Liver (tissue), 8 donors: ENCODE measurements at regions not wholly inside any gene's neighbourhood (a gene's known extent, or its start where the extent isn't known, plus 50 kb on each side); places are given as distances from the start of the nearest gene placed in this dataset.

Experiments
- DNase-seq: peaks from one replicate; pipeline ENCODE4 v3.0.0-alpha.2; 2017; ENCODE audit warnings: low spot score
- H3K27ac ChIP-seq, 2 donors: one replicate each; pipeline ENCODE4 v1.7.0; 2013; ENCODE audit warnings: inconsistent platforms in 2 of 2, low read length in 2 of 2, control low read depth in 1 of 2, low read depth in 1 of 2, mild to moderate bottlenecking in 1 of 2
- H3K27me3 ChIP-seq, 4 donors: one replicate each; pipeline versions ENCODE4 v1.6.1 to v1.7.0; 2013; ENCODE audit warnings: low read length in 3 of 4, inconsistent platforms in 1 of 4, mild to moderate bottlenecking in 1 of 4, moderate library complexity in 1 of 4; ENCODE audit not compliant: control insufficient read depth in 4 of 4, insufficient read depth in 4 of 4
- H3K36me3 ChIP-seq, 4 donors: one replicate each; pipeline versions ENCODE4 v1.6.1 to v1.7.0; 2013; ENCODE audit warnings: low read length in 3 of 4, mild to moderate bottlenecking in 3 of 4, low read depth in 1 of 4, moderate library complexity in 1 of 4; ENCODE audit not compliant: control insufficient read depth in 4 of 4, insufficient read depth in 3 of 4
- H3K4me1 ChIP-seq, 4 donors: one replicate each; pipeline versions ENCODE4 v1.6.1 to v1.7.0; 2013; ENCODE audit warnings: low read length in 3 of 4, mild to moderate bottlenecking in 3 of 4, moderate library complexity in 1 of 4; ENCODE audit not compliant: control insufficient read depth in 4 of 4, insufficient read depth in 4 of 4
- H3K4me3 ChIP-seq, 3 donors: one replicate each; pipeline versions ENCODE4 v1.6.1 to v1.7.0; 2013; ENCODE audit warnings: low read length in 3 of 3, control low read depth in 1 of 3, low read depth in 1 of 3, mild to moderate bottlenecking in 1 of 3
- H3K9ac ChIP-seq, 2 donors: one replicate each; pipeline ENCODE4 v1.7.0; 2013; ENCODE audit warnings: low read length in 2 of 2, mild to moderate bottlenecking in 2 of 2, moderate library complexity in 2 of 2, control low read depth in 1 of 2, low read depth in 1 of 2
- H3K9me3 ChIP-seq, 4 donors: one replicate each; pipeline versions ENCODE4 v1.6.1 to v1.7.0; 2013; ENCODE audit warnings: low read length in 3 of 4; ENCODE audit not compliant: control insufficient read depth in 4 of 4
- ATF3 ChIP-seq: IDR thresholded peaks from 2 replicates; pipeline ENCODE4 v1.6.1; 2016; ENCODE audit warnings: antibody characterized with exemption
- EGR1 ChIP-seq, 2 donors: IDR thresholded peaks; 2 replicates each; pipeline ENCODE4 v1.6.1; 2016 to 2018; ENCODE audit warnings: antibody characterized with exemption in 2 of 2, low read depth in 2 of 2
- FOXA2 ChIP-seq: IDR thresholded peaks from 2 replicates; pipeline ENCODE4 v1.6.1; 2016; ENCODE audit warnings: antibody characterized with exemption
- GABPA ChIP-seq, 2 donors: IDR thresholded peaks in 1 of 2; conservative IDR thresholded peaks in 1 of 2; 2 replicates each; pipeline ENCODE4 v1.6.1; 2016; ENCODE audit warnings: antibody characterized with exemption in 2 of 2, mild to moderate bottlenecking in 1 of 2, moderate library complexity in 1 of 2
- HNF4A ChIP-seq, 2 donors: conservative IDR thresholded peaks; 2 replicates each; pipeline ENCODE4 v1.6.1; 2016; ENCODE audit warnings: antibody characterized with exemption in 2 of 2, mild to moderate bottlenecking in 2 of 2
- HNF4G ChIP-seq: IDR thresholded peaks from 2 replicates; pipeline ENCODE4 v1.6.1; 2016; ENCODE audit warnings: antibody characterized with exemption
- JUND ChIP-seq, 2 donors: IDR thresholded peaks; 2 replicates each; pipeline ENCODE4 v1.6.1; 2016; ENCODE audit warnings: antibody characterized with exemption in 2 of 2
- MAX ChIP-seq: IDR thresholded peaks from 2 replicates; pipeline ENCODE4 v1.6.1; 2016; ENCODE audit warnings: antibody characterized with exemption
- NR2F2 ChIP-seq: IDR thresholded peaks from 2 replicates; pipeline ENCODE4 v1.6.1; 2016; ENCODE audit warnings: antibody characterized with exemption
- RAD21 ChIP-seq, 2 donors: IDR thresholded peaks; 2 replicates each; pipeline ENCODE4 v1.6.1; 2016; ENCODE audit warnings: antibody characterized with exemption in 2 of 2, mild to moderate bottlenecking in 2 of 2
- SP1 ChIP-seq: IDR thresholded peaks from 2 replicates; pipeline ENCODE4 v1.6.1; 2018; ENCODE audit warnings: antibody characterized with exemption, mild to moderate bottlenecking
- TAF1 ChIP-seq: conservative IDR thresholded peaks from 2 replicates; pipeline ENCODE4 v1.6.1; 2016; ENCODE audit warnings: antibody characterized with exemption, mild to moderate bottlenecking
- YY1 ChIP-seq: IDR thresholded peaks from 2 replicates; pipeline ENCODE4 v1.6.1; 2016; ENCODE audit warnings: antibody characterized with exemption, mild to moderate bottlenecking
- WGBS: extraction: QIAGEN DNeasy Blood & Tissue Kit; methylation state at CpG from one replicate; pipeline ENCODE4 v1.1.7; 2013; 5-methylcytosine and 5-hydroxymethylcytosine counted together
- TF ChIP-seq, protein P1 (sequence below): fragments of 150-350 bp; IDR thresholded peaks from 2 replicates; pipeline ENCODE4 v1.5.1; 2017; ENCODE audit warnings: improper control_type of control experiment, low read depth, low read length; ENCODE audit not compliant: missing input control
- TF ChIP-seq, protein P2 (sequence below): IDR thresholded peaks from 2 replicates; pipeline ENCODE4 v1.6.1; 2016; ENCODE audit warnings: antibody characterized with exemption, mild to moderate bottlenecking
- donor health status: healthy.
- donor health status: healthy.
- donor health status: healthy.
- donor health status: healthy.
- donor health status: healthy.

DNA sequence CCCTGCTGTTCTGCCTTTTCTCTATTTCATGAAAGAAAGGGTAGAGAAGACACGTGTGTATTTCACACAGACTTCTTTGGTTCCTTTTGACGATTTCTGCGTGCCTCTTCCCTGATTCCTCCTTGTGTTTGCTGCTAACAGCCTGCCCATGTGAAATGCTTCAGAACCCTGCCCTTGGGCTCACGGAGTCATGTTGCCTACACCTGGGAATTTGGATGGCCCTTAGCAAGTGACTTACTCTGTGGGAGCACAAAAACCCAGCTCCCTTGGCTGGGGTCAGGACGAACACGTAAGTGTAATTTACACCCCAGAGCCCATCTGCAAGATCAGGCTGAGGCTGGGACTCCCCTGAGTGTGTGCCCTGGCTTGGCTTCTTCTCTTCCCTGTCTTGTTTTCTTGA, 220.3 kb upstream of the BCOR start:
- H3K9ac ChIP-seq: no peak overlapping the region
- no peaks in the 10 kb centered on the region for H3K36me3 ChIP-seq
- H3K9me3 ChIP-seq: peaks cover 0 to 29% (median 13%) of the 10 kb centered on the region in 4 donors
- H3K4me3 ChIP-seq: no peak overlapping the region
- no peaks in the 10 kb centered on the region for H3K4me1 ChIP-seq
- H3K27me3 ChIP-seq: no peaks in the 10 kb centered on the region
- no peak overlapping the region for H3K27ac ChIP-seq
- DNase-seq: no peak
- 81% methylated on average over 6 of the region's 6 CpGs for WGBS
- TF ChIP-seq YY1 (no peak), FOXA2 (no peak), MAX (no peak), HNF4G (no peak), RAD21 (IDR thresholded peaks at IDR 0.05) (no peak), NR2F2 (no peak), SP1 (no peak), TAF1 (no peak), JUND (IDR thresholded peaks at IDR 0.05) (no peak), EGR1 (IDR thresholded peaks at IDR 0.05; ENCODE audit: low read depth in 2 of 2) (no peak)
- TF ChIP-seq, protein P1, sequence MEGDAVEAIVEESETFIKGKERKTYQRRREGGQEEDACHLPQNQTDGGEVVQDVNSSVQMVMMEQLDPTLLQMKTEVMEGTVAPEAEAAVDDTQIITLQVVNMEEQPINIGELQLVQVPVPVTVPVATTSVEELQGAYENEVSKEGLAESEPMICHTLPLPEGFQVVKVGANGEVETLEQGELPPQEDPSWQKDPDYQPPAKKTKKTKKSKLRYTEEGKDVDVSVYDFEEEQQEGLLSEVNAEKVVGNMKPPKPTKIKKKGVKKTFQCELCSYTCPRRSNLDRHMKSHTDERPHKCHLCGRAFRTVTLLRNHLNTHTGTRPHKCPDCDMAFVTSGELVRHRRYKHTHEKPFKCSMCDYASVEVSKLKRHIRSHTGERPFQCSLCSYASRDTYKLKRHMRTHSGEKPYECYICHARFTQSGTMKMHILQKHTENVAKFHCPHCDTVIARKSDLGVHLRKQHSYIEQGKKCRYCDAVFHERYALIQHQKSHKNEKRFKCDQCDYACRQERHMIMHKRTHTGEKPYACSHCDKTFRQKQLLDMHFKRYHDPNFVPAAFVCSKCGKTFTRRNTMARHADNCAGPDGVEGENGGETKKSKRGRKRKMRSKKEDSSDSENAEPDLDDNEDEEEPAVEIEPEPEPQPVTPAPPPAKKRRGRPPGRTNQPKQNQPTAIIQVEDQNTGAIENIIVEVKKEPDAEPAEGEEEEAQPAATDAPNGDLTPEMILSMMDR: no peak

DNA sequence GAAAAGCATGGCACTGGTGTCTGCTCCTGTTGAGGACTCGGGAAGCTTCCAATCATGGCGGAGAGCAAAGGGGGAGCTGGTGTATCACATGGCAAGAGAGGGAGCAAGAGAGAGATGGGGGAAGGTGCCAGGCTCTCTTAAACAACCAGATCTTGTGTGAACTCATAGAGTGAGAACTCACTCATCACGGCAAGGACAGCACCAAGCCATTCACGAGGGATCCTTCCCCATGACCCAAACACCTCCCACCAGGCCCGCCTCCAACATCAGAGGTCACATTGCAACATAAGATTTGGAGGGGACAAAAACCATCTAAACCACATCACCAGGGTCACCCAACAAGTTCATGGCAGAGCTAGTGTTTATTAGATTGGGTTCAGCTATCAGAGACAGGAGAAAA, 218.7 kb upstream of the BCOR start:
- 88% methylated on average over 5 of the region's 5 CpGs for WGBS
- DNase-seq: no peak
- Histone ChIP-seq H3K4me3 (no peak overlapping the region), H3K27me3 (no peaks in the 10 kb centered on the region), H3K36me3 (no peaks in the 10 kb centered on the region), H3K4me1 (no peaks in the 10 kb centered on the region), H3K9me3 (peaks cover 0 to 29% (median 13%) of the 10 kb centered on the region in 4 donors), H3K27ac (no peak overlapping the region), H3K9ac (no peak overlapping the region)
- TF ChIP-seq NR2F2 (no peak), ATF3 (no peak), HNF4G (no peak)

GRCh38 chrX:40314070-40314469, 216.3 kb upstream of the BCOR start:
- no peak overlapping the region for H3K9ac ChIP-seq
- H3K4me1 ChIP-seq: no peaks in the 10 kb centered on the region
- WGBS: 73% methylated on average over 4 of the region's 4 CpGs
- no peak for TF ChIP-seq NR2F2
- no peaks in the 10 kb centered on the region for H3K27me3 ChIP-seq
- no peak for DNase-seq
- H3K27ac ChIP-seq: no peak overlapping the region
- no peak overlapping the region for H3K4me3 ChIP-seq
- H3K36me3 ChIP-seq: no peaks in the 10 kb centered on the region
- peaks cover 0 to 26% (median 11%) of the 10 kb centered on the region in 4 donors for H3K9me3 ChIP-seq

DNA sequence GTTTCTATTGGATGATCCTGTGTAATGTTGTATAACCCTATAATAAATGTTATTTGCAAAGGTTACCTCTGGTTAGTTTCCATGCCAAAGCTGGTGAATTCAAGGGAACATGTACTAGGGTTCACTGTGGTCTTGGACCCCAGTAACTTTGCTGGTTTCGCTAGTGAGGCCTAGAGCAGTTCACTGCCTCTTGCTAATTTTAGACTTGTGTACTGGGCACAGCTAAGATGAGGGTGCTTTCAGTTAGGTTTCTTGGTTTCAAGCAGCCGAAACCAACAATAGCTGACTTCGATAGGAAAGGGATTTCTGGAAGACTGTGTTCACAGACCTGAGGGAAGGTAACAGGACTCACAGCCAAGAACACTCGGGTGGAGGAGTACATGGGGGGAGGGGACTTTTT, 215.5 kb upstream of the BCOR start:
- no peak for DNase-seq
- no peak overlapping the region for H3K9ac ChIP-seq
- H3K4me3 ChIP-seq: no peak overlapping the region
- WGBS: 93% methylated on average over 4 of the region's 4 CpGs
- no peaks in the 10 kb centered on the region for H3K27me3 ChIP-seq
- no peaks in the 10 kb centered on the region for H3K4me1 ChIP-seq
- no peak overlapping the region for H3K27ac ChIP-seq
- peaks cover 0 to 25% (median 11%) of the 10 kb centered on the region in 4 donors for H3K9me3 ChIP-seq
- no peaks in the 10 kb centered on the region for H3K36me3 ChIP-seq
- TF ChIP-seq, protein P2, sequence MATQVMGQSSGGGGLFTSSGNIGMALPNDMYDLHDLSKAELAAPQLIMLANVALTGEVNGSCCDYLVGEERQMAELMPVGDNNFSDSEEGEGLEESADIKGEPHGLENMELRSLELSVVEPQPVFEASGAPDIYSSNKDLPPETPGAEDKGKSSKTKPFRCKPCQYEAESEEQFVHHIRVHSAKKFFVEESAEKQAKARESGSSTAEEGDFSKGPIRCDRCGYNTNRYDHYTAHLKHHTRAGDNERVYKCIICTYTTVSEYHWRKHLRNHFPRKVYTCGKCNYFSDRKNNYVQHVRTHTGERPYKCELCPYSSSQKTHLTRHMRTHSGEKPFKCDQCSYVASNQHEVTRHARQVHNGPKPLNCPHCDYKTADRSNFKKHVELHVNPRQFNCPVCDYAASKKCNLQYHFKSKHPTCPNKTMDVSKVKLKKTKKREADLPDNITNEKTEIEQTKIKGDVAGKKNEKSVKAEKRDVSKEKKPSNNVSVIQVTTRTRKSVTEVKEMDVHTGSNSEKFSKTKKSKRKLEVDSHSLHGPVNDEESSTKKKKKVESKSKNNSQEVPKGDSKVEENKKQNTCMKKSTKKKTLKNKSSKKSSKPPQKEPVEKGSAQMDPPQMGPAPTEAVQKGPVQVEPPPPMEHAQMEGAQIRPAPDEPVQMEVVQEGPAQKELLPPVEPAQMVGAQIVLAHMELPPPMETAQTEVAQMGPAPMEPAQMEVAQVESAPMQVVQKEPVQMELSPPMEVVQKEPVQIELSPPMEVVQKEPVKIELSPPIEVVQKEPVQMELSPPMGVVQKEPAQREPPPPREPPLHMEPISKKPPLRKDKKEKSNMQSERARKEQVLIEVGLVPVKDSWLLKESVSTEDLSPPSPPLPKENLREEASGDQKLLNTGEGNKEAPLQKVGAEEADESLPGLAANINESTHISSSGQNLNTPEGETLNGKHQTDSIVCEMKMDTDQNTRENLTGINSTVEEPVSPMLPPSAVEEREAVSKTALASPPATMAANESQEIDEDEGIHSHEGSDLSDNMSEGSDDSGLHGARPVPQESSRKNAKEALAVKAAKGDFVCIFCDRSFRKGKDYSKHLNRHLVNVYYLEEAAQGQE: no peak
- TF ChIP-seq NR2F2 (no peak), GABPA (IDR thresholded peaks at IDR 0.05 in 1 of 2, conservative IDR thresholded peaks at IDR 0.05 in 1 of 2) (no peak), HNF4A (conservative IDR thresholded peaks at IDR 0.05) (no peak), RAD21 (IDR thresholded peaks at IDR 0.05) (no peak), YY1 (no peak), MAX (no peak), FOXA2 (no peak), HNF4G (no peak)
- TF ChIP-seq, protein P1: no peak
